DMS 273 treated with DMSO at 0.1 percent for 48 hours (cell line): ENCODE measurements at regions not wholly inside any gene's neighbourhood (a gene's known extent, or its start where the extent isn't known, plus 50 kb on each side); places are given as distances from the start of the nearest gene placed in this dataset.

Experiments used
- DNase-seq: peaks from one replicate; lab custom pipeline; 2025; lab: John Stamatoyannopoulos, UW

DNA sequence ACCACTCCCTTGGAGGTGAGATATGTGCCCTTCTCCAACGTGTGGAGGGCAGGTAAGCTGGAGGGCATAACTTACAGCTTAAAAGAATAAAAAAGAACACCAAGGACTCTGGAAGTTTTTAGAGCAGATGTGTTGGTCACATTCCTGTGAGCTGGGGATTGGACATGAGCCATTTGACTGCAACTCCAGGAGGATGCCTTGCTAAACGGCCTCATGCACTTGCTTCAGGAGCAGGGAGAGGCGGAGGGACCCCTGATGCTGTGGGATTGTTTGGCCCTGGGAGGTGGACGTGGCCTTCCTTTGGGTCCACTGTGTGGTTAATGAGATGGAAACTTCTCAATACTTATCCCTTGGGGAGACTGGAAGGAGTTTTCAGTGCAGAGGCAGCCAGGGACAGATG lies 185.6 kb downstream of the RHOU start:
- DNase-seq: no peak

DNA sequence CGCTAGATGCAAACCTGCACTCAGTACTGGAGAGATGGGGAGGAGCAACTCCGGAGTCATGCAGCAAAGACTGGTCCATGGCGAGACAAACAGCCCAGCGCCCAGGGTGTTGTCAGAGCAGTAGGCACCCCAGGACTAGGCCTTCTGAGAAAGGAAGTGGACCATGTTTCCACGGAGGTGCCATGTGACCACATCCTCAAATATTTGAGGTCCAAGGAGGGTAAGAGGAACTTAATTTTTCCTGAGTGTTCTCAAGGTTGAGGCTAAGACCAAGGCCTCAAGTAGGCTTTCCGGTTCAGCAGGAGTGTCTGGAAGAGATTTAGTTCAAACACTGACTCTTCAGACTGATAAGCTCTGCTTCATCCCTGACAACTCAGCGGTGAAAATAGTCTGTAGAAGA lies 186.2 kb downstream of the RHOU start:
- DNase-seq: no peak

DNA sequence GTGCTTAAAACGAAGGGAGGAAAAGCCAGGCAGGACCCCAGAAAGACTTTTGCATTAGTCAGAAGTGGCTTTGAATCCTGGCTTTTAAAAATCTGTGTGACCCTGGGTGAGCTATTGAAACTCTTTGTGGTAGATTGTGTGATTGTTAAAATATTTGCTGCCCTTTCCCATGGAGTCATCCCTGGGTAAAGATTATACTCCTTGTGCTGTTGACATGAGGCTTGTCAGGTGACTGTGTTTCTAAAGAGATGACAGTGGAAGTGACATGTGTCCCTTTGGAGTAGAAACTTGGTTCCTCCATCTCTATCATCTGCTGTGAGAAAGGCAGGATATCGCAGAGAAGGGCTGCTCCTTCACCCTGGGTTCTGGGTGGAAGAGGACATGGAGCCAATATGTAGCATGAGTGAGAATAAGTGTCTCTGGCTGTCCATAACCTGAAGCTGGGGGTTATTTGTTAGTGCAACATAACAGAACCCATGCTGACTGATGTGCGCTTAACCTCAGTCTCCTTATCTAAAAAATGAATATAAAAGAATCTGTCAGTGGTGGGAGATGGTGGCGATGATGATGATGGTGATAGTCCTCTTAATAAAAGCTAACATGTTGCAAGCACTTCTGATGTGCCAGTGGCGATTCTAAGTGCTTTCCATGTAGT lies 187.6 kb downstream of the RHOU start:
- DNase-seq: no peak

DNA sequence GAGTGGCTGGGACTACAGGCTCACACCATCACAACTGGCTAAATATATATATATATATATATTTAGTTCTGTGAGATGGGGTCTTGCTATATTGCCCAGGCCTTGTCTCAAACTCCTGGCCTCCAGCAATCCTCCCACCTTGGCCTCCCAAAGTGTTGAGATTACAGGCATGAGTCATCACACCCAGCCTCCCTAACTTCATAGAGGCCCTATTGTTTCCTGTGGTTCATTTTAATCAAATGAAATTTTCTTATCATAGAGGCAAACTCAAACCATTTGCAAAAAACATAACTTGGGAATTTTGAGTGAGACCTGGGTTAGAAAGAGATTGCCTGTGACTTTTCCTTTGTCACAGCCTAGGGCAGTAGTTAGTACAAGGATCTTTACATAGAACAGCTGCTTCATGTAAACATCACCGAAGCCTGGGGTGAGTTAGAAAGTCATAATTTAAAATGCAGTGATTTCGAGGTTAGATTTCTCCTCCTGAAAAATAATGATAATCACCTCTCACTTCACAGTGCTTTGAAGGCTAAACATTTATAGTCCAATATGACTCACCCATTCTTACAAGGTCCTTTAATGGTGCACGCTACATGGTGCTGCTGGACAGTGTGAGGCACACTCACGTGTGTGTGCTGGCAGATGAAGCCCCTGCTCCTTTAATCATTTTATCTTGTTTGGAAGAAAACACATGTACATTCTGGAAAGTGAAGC lies 188.9 kb downstream of the RHOU start:
- DNase-seq: no peak

DNA sequence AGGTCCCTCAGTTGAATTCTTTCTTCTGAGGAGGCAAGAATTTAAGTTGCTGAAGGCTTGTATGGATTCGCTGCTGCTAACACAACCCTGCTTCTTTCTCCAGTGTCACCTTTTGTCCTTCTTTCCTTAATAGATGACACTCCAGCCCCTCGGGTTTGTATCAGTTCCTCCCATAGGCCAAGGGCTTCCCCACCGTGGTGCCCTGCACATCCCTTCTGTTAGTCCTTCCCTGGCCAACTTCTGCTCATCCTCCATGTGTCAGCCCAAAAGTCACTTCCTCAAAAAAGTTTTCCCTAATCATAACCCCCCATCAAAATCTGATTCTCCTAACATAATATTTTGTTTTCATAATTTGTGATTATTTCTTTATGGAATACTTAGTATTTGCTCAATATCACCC lies 190.4 kb downstream of the RHOU start:
- DNase-seq: no peak

DNA sequence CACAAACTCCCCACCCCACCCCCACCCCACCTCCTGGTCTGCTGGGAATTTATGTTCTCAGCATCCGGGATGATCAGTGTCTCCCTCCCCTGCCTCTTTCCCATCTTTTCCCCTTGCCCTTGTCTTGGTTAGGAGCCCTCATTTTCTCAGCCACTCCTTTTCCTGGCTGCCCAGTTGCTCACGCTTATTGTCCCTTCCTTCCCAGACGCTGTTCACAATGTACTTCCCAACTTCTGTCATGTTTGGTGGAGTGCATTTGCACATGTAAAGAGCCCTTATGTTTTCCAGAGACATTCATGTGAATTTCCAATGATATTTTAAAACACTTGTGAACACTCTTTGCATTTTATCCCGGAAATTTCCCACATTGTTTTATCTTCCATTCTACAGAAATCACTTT lies 192.1 kb downstream of the RHOU start:
- DNase-seq: no peak

DNA sequence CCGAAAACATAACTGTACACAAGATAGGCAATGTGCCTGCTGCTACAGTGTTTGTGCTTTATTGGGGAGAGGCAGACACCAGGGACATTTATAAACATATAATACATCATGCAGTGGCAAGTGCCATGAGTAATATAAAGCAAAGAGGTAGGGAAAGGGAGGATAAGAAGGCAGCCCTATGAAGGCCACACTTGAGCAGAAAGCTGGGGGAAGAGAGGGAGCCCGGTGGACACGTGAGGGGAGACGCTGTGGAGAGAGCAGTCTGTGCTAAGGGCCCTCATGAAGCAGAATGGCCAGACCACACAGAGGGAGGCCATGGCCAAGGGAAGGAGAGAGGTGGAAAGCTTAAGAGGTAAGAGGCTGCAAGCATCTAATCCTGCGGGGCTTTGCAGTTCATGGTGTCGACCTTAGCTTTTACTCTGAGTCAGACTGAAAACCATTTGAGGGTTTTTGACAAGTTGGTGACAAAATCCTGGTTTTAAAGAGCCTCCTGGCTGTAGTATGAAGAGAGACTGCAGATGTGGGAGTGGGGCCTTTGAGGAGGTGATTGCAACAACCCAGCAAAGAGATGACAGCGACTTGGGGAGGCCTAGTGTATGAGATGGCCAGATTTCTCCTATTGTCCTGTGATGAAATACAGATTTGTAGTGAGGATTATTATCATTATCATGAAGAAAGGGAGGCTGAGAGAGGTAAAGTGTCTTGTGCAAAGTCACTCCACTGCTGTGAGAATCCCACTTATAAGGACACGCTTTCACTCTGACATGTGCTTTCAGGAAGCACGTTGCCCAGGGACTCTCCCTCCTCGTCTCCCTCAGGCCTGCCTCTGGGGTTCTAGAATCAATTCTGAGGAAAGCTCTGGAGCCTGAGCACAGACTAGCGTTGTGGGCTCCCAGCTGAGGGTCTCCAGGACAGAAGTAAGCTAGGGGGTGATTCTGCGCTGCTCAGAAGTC lies 192.9 kb downstream of the RHOU start:
- no peak for DNase-seq

DNA sequence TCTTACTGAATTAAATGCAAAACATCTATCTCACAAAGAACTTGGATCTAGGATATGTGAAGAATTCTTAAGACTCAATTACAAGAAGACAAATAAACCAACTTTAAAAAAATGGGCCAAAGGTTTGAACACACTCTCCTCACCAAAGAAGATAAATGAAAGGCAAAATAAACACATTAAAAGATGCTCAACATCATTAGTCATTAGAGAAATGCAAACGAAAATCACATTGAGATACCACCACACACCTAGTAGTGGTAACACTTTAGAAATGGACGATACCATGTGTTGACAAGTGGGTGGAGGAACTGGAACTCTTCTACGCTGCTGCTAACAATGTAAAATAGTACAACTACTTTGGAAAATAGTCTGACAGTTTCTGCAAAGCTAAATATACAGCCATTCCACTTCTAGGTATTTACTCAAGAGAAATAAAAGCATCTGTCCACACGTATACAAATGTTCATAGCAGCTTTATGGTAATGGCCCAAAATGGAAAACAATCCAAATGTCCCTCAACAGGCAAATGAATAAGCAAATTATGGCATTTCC lies 194.3 kb downstream of the RHOU start:
- DNase-seq: no peak

DNA sequence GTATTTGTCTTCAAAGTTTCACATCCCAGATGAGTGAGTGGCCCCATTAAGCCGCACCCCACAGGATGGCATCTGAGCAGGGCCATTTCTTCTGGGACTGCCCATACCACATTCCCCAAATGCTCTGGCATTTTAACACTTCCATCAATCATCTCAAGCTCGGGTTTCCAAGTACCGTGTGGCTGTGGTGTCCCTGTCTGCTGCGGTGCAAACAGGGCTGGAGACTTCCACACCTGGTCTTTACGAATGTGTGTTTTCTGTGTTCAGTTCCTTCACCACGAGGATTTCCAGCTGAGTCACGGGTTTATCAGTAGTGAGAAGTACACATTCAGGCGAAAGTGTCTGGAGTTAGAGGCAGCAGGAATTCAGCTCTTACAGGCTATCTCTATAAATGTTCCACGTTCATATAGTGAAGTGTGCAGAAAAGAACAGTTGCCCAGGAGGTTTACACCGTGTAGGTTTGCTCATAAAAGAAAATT lies 195.2 kb downstream of the RHOU start:
- no peak for DNase-seq

DNA sequence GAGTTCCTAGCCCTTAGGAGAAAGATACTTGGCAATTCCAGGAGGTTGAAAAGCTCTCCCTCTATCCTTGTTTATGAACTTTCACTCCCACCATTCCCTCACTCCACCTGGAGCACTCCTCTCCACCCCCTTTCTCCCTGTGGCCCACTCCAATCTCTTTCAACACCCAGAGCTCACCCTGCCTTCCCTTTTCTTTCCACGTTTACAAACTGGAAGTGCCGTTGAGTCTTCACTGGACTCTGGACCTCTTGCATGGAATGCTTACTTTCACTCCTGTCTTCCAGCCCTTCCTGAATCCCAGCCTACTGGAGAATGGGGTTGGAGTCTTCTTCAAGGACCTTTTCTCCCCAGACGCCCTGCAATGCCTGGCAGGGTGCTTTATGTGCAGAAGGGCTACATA lies 198.5 kb downstream of the RHOU start:
- no peak for DNase-seq

DNA sequence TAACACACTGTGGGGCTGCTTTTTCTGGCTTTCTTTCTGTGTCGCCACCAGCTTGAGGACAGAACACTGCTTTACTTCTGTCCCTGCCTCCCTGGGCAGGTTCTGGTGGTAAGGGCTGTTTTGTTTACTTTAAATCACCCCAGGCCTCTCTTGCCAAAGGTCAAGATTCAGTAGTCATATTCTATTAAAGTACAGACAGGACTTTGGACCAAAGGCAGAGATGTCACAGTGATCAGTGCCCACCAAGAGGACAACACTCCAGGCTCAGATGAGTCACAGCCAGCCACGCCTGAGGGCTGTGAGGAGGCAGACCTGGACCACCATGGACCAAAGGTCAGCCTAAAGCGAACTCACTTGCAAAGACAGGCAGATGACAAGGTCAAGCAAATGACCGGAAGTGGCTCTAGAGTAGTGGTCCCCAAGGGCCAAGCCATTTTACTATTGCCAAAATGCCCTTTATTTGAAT lies 200.0 kb downstream of the RHOU start:
- DNase-seq: no peak

DNA sequence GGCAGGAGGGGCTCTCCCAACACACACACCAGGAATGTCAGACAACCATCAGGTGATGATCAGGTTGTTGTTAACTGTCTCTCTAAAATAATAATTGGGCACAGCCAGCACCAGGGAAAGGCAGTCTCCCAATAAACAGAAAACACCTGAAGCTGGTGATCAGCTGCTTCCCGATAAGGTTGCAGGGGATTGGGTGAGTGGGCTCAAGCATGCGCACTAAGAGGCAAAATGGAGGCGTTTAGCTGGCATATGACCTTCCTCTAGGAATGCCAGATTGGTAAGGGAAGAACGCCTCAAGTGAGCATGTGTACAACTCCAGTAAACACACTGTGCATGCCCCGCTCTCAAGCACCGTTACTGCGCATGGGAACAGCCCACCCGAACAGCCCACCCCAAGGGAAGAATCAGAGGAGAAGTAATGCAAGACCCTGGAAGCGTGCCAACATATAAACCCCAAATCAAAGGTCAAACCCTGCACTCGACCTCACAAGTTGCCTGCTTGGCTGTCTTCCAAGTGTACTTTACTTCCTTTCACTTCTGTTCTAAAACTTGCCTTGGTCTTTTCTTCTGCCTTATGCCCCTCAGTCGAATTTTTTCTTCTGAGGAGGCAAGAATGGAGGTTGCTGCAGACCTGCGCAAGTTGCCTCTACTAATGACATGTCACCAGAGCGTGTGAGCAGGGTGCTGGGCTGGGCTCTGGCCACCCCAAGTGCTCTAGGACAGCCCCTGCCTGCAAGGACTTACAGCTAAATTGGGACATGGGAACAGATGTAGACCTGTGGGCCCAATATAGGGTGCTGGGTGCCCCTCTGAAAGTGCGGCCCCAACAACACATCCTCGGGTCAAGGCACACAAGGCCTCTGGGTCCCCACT lies 200.8 kb downstream of the RHOU start:
- DNase-seq: no peak

DNA sequence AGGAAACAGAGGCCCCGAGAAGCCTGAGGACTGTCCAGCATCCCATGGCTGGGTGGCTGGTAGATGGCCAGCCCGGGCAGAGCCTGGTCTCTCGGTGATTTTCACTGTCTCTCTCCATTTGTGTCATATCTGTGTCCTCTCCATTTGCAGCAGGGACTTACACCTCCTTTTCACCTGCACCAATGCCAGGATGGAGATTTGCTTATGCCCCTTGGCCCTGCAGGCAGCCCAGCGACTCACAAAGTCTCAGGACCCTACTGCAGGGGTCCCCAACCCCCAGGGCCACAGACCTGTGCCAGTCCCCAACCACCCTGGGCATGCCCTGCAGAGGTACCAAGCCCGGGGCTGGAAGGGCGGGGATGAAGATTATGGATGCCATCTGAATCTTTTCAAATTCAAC lies 201.6 kb downstream of the RHOU start:
- no peak for DNase-seq

DNA sequence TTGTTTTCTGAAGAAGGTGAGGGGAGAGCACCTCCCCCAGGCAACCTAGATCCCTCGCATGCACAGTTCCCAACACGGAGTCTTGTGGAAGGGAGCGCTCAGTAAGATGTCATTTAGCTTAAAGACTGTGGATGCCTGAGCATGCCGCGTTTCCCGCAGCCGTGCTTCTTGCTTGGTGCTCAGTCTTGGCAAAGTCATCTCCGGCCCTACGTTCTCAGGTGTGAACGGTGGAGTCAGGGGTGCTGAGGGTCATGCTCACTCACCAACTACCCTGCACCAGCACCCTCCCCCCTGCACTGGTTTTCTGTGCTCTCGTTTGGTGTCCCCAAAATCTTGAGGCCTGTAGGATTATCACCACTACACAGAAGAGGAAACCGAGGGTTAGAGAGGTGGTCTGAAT lies 202.1 kb downstream of the RHOU start:
- no peak for DNase-seq

DNA sequence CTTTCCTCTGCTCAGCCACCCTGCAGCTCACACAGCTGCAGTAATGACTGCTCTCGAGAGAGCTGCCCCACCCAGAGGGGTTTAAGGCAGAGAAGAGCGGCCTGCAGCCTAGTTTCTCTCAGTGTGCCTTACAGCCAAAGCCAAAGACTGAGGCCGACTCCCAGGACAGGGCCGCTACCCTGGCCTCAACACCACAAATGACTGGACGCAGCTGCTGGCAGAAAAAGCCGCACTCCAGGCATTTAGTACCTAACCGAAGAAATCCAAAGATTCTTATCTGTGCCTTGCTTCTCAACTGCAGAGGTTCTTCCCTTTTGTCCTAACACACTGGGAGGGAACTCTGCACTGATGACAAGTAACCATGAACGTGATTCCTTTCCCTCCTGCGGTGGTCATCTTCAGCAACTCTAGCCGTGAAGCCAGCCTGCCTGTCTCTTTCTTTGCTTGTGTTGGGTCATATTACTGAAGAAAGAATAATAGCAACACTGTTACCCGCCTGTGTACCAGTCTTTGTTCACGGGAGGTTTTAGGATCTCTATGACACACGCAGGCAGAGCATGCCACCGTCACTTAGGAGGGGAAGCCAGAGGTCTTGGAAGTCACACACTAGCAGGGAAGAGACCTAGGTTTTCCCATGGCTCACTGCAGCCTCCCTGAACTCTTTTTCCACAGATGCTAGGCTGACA lies 202.7 kb downstream of the RHOU start:
- DNase-seq: no peak

DNA sequence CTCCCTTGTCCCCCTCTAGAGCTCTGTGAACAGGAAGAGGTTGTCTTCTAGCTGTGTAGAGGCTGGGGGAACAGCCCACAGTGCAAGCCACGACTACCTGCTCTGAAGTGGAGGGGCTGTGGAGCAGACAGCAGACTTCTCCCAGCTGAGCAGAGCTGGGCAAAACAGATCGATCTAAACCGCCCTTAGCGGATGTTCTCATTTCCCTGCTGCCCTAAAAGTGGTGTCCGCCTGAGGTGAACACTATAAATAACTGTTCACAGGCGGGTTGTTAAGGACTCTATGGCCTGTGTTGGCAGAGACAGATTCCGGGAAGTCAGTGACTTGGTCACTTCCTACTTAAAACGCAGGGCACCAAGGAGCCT lies 203.2 kb downstream of the RHOU start:
- no peak for DNase-seq

DNA sequence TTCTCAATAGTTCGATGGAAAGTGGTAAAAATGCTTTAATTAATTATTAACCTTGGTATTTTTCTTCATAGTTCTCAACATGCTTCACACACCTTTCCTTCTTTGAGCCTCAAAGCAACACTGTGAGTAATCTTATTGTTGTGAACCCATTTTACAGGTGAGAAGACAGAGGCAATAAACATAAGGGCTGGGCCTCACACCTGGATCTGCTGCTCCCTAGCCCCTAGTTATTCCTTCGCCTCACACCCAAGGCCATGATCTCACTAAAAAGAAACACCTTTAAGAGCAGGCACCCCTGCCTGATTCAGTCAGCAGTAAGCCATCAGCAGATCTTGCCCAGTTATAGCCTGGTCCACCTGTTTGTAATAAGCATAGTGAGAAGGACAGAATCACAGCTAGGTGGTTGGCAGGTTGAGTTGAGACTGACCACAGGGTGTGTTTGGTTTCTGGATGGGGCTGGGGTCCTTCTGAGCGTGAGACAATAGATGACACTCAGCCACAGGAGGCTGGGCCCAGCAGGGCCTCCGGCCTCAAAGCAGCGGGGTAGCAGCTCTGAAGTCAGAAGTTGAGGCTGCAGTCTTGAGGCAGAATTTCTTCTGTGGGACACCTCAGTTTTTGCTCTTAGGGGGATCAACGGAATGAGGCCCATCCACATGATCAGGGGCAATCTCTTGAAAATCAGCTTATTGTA lies 203.9 kb downstream of the RHOU start:
- no peak for DNase-seq

DNA sequence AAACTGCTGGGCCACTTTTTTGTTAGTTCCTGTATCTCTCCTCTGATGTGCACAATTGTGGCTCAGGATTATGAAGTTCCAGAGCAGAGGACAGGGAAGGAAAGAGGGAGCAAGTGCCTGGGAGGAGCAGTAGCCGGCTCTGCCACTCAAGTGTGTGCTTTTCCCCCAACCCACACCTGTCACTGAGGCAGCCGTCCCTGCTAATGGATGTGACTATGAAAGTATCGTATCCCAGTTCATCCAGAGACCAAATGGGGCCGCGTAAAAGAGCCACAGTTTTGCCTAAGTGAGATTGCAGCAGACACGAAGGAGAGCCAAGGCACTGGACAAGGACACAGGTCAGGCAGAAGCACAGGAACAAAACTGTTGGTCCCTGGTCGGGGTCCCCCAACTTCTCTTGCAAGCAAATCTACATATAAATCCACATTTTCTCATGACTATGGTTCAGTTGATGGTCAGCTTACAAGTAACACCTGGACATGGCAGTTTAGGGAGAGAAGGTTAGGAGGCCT lies 204.7 kb downstream of the RHOU start:
- DNase-seq: no peak

DNA sequence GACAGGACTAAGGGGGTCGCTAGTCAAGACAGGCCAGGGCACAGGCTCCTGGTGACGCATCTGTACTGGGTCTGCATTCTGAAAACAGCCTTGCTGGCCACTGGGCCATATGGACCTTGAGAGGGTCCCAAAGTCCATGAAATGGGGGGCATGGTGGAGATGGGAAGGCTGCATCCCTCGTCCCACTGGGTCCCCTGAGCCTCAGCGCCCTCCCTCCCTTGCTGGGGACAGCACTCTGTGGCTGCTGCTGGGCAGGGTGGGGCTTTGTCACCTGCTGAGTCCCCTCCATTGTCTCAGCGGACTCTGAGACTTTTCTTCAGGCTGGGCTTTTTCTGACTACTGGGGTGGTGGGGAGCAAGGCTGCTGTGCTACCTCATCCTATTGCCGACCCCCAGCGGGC lies 205.2 kb downstream of the RHOU start:
- DNase-seq: no peak

DNA sequence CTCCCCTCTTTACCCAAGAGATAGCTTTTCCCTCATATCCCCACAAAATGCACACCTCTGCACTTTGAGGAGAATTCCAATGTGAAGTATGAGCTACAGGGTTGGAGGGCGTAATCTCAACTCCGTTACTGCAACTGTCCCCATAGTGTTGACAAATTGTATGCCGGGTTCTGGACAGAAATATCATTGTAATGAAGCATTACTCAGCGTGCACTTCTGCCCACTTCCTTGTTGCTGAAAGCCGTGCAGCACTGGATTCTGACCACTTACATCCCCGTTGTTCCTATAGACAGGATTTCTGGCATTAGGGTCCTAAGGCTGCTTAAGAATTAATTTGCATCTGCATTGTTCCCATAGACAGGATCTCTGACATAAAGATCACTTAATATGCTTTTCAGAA lies 205.6 kb downstream of the RHOU start:
- no peak for DNase-seq
